Kidney (tissue), 13 donors: ENCODE measurements at regions not wholly inside any gene's neighbourhood (a gene's known extent, or its start where the extent isn't known, plus 50 kb on each side); places are given as distances from the start of the nearest gene placed in this dataset.

Experiments
- DNase-seq, 5 donors: peaks; one replicate each; pipeline ENCODE4 v3.0.0-alpha.2; 2013 to 2020
- FAIRE-seq: peaks from 2 replicates; lab custom pipeline; 2012; peaks lifted over from hg19 to GRCh38; lab: Jason Lieb, UNC
- H3K27ac ChIP-seq, 2 donors: one replicate each; pipeline ENCODE4 v1.7.0; 2013; ENCODE audit warnings: low read depth in 2 of 2, low read length in 2 of 2, inconsistent platforms in 1 of 2
- H3K27me3 ChIP-seq: one replicate; pipeline ENCODE4 v1.7.1; 2013; ENCODE audit warnings: low read length, inconsistent platforms; ENCODE audit not compliant: control insufficient read depth, insufficient read depth
- H3K36me3 ChIP-seq, 3 donors: one replicate each; pipeline versions ENCODE4 v1.7.0 to v1.7.1; 2013; ENCODE audit warnings: low read length in 3 of 3, control low read depth in 1 of 3, inconsistent platforms in 1 of 3; ENCODE audit not compliant: insufficient read depth in 3 of 3, control insufficient read depth in 2 of 3
- H3K4me1 ChIP-seq, 3 donors: one replicate each; pipeline versions ENCODE4 v1.7.0 to v1.7.1; 2013; ENCODE audit warnings: low read length in 3 of 3, inconsistent platforms in 1 of 3, low read depth in 1 of 3; ENCODE audit not compliant: control insufficient read depth in 2 of 3, insufficient read depth in 2 of 3
- H3K4me3 ChIP-seq, 3 donors: one replicate each; pipeline versions ENCODE4 v1.7.0 to v1.8.1; 2013; ENCODE audit warnings: low read length in 3 of 3, control low read depth in 1 of 3, inconsistent platforms in 1 of 3
- H3K9ac ChIP-seq, 3 donors: one replicate each; pipeline versions ENCODE4 v1.7.0 to v1.7.1; 2013; ENCODE audit warnings: low read length in 3 of 3, control low read depth in 1 of 3, inconsistent platforms in 1 of 3
- H3K9me3 ChIP-seq, 3 donors: one replicate each; pipeline versions ENCODE4 v1.7.0 to v1.7.1; 2013; ENCODE audit warnings: low read length in 3 of 3, control low read depth in 1 of 3, inconsistent platforms in 1 of 3; ENCODE audit not compliant: control insufficient read depth in 2 of 3, insufficient read depth in 1 of 3
- CTCF ChIP-seq: IDR thresholded peaks from 3 replicates; pipeline ENCODE4 v1.5.1; 2012; ENCODE audit warnings: mild to moderate bottlenecking, moderate library complexity, borderline replicate concordance; ENCODE audit not compliant: insufficient read depth; ENCODE audit errors: extremely low read depth
- intact Hi-C: fragments of 100-400 bp; cut with DNase I; formaldehyde crosslinking; loops from one replicate; pipeline ENCODE4 v1.11.1; 2022
- donor health status: control.
- donor health status: control.
- donor health status: control.
- donor health status: control.
- donor health status: control.
- donor health status: DM: yes; HTN: yes; CAD: no.
- donor health status: Normal renal cell carcinoma (clear cell type).

- no peak overlapping the region for H3K9ac ChIP-seq
- H3K4me3 ChIP-seq = no peak overlapping the region
- FAIRE-seq (no peak), DNase-seq (no peak)
- no peaks in the 10 kb centered on the region for H3K9me3 ChIP-seq
- peaks cover 0 to 2% (median 0%) of the 10 kb centered on the region in 3 donors for H3K4me1 ChIP-seq
- H3K27ac ChIP-seq = no peak overlapping the region
- no peak for TF ChIP-seq CTCF
- no peaks in the 10 kb centered on the region for H3K27me3 ChIP-seq
- no peaks in the 10 kb centered on the region for H3K36me3 ChIP-seq
- intact Hi-C loops = no loop called here
These were observed 67.9 kb upstream of the SMNDC1 start for GRCh38 chr10:110372656-110373055.

- TF ChIP-seq CTCF = no peak
- Histone ChIP-seq H3K36me3 (no peaks in the 10 kb centered on the region), H3K4me1 (peaks cover 0 to 2% (median 0%) of the 10 kb centered on the region in 3 donors), H3K27ac (no peak overlapping the region), H3K9ac (no peak overlapping the region), H3K27me3 (no peaks in the 10 kb centered on the region), H3K9me3 (no peaks in the 10 kb centered on the region), H3K4me3 (no peak overlapping the region)
- DNase-seq (no peak), FAIRE-seq (no peak)
- intact Hi-C loops = no loop called here
These were observed 68.3 kb upstream of the SMNDC1 start for GRCh38 chr10:110373059-110373458.

- H3K9ac ChIP-seq = no peak overlapping the region
- H3K9me3 ChIP-seq = no peaks in the 10 kb centered on the region
- intact Hi-C loops = no loop called here
- no peak overlapping the region for H3K4me3 ChIP-seq
- H3K27me3 ChIP-seq = no peaks in the 10 kb centered on the region
- peaks cover 0 to 2% (median 0%) of the 10 kb centered on the region in 3 donors for H3K4me1 ChIP-seq
- no peak overlapping the region for H3K27ac ChIP-seq
- no peak for TF ChIP-seq CTCF
- H3K36me3 ChIP-seq = no peaks in the 10 kb centered on the region
- no peak for FAIRE-seq
- no peak for DNase-seq
These were observed 69.3 kb upstream of the SMNDC1 start for GRCh38 chr10:110373857-110374654.
